Testis (tissue), 2 donors: ENCODE measurements at regions not wholly inside any gene's neighbourhood (a gene's known extent, or its start where the extent isn't known, plus 50 kb on each side); places are given as distances from the start of the nearest gene placed in this dataset.

Experiments
- POLR2A ChIP-seq: fragments of 450-650 bp; IDR thresholded peaks from one replicate; pipeline ENCODE4 v1.6.1; 2017; ENCODE audit warnings: antibody characterized with exemption, mild to moderate bottlenecking, moderate library complexity
- TF ChIP-seq, protein P1 (sequence below), 3 experiments: fragments of 450-650 bp in 2 of 3; fragments of 200-600 bp in 1 of 3; sonication (generic) in 1 of 3; IDR thresholded peaks; one replicate each; pipeline ENCODE4 v1.5.1; 2016 to 2019; ENCODE audit warnings: antibody characterized with exemption in 3 of 3, mild to moderate bottlenecking in 2 of 3, moderate library complexity in 1 of 3

DNA sequence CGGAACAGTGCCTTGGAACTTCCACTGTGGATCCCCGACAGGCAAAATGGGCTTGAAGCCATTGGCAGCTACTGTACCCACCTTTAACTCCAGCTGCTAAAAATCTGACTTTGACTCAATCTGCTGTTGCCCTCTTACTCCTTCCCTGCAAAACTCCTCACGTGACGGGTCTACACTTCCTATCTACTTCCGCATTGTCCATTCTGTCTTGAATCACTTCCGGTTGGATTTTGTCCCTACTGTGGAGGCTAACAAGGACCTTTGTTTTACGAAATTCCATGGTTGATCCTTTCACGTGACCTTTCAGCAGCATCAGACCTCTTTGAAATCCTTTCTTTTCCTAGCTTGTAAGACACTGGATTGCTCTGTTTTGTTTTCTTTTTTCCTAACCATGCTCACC is 268.4 kb downstream of the PRDM2 start:
- no peak for TF ChIP-seq POLR2A
- TF ChIP-seq, protein P1, sequence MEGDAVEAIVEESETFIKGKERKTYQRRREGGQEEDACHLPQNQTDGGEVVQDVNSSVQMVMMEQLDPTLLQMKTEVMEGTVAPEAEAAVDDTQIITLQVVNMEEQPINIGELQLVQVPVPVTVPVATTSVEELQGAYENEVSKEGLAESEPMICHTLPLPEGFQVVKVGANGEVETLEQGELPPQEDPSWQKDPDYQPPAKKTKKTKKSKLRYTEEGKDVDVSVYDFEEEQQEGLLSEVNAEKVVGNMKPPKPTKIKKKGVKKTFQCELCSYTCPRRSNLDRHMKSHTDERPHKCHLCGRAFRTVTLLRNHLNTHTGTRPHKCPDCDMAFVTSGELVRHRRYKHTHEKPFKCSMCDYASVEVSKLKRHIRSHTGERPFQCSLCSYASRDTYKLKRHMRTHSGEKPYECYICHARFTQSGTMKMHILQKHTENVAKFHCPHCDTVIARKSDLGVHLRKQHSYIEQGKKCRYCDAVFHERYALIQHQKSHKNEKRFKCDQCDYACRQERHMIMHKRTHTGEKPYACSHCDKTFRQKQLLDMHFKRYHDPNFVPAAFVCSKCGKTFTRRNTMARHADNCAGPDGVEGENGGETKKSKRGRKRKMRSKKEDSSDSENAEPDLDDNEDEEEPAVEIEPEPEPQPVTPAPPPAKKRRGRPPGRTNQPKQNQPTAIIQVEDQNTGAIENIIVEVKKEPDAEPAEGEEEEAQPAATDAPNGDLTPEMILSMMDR (IDR thresholded peaks at IDR 0.05) = no peak
